Neuron (in vitro differentiated cells): ENCODE measurements at regions not wholly inside any gene's neighbourhood (a gene's known extent, or its start where the extent isn't known, plus 50 kb on each side); places are given as distances from the start of the nearest gene placed in this dataset.

Source experiments
- H2AFZ ChIP-seq: one replicate; pipeline ENCODE4 v1.6.1; 2013; ENCODE audit warnings: low read depth, mild to moderate bottlenecking, inconsistent platforms, low read length, moderate library complexity
- H3K27me3 ChIP-seq: one replicate; pipeline ENCODE4 v1.6.1; 2013; ENCODE audit warnings: low read length; ENCODE audit not compliant: insufficient read depth
- H3K36me3 ChIP-seq: one replicate; pipeline ENCODE4 v1.6.1; 2013; ENCODE audit warnings: low read length; ENCODE audit not compliant: insufficient read depth
- H3K4me1 ChIP-seq: one replicate; pipeline ENCODE4 v1.6.1; 2013; ENCODE audit warnings: low read length; ENCODE audit not compliant: insufficient read depth
- H3K4me3 ChIP-seq: 2 replicates; pipeline ENCODE4 v1.5.1; 2013; ENCODE audit warnings: mild to moderate bottlenecking, low read length, moderate library complexity
- H3K9me3 ChIP-seq: one replicate; pipeline ENCODE4 v1.6.1; 2013; ENCODE audit warnings: low read length

DNA sequence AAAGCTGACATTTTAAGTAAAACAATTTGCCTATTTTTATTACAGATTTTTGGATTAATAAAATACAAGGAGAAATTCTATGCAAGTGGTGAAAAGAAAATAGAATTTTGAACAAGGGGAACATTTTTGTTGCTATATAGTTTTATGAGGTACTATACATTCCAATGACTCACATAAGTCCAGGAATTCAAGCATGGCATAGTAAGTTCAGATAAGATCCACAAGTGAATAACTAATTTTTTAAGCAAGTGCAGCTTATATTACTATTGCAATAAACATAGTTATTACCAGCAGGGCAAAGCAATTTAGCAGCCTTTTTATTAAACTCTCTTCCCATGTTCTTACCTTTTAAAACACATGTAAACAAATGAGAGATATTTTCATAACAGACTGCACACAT lies 1123.5 kb upstream of the LRRN3 start:
- no peak overlapping the region for H2AFZ ChIP-seq
- no peaks in the 10 kb centered on the region for H3K4me1 ChIP-seq
- no peaks in the 10 kb centered on the region for H3K36me3 ChIP-seq
- H3K4me3 ChIP-seq, result no peak overlapping the region
- H3K9me3 ChIP-seq, result peaks cover 2% of the 10 kb centered on the region
- no peaks in the 10 kb centered on the region for H3K27me3 ChIP-seq

GRCh38 chr7:109983618-109984017 lies 1107.3 kb upstream of the LRRN3 start:
- Histone ChIP-seq H3K9me3 (no peaks in the 10 kb centered on the region), H3K36me3 (no peaks in the 10 kb centered on the region), H3K4me1 (peaks cover 9% of the 10 kb centered on the region), H3K4me3 (no peak overlapping the region), H2AFZ (no peak overlapping the region), H3K27me3 (no peaks in the 10 kb centered on the region)

- Histone ChIP-seq H3K36me3 (no peaks in the 10 kb centered on the region), H3K27me3 (no peaks in the 10 kb centered on the region), H3K4me1 (peaks cover 9% of the 10 kb centered on the region), H2AFZ (no peak overlapping the region), H3K4me3 (no peak overlapping the region), H3K9me3 (no peaks in the 10 kb centered on the region)
Measured at GRCh38 chr7:109984729-109985128, 1106.2 kb upstream of the LRRN3 start.

GRCh38 chr7:109986701-109987100 lies 1104.2 kb upstream of the LRRN3 start:
- Histone ChIP-seq H3K4me3 (no peak overlapping the region), H3K27me3 (no peaks in the 10 kb centered on the region), H3K36me3 (no peaks in the 10 kb centered on the region), H3K9me3 (no peaks in the 10 kb centered on the region), H2AFZ (peak overlapping the region; percentile 14), H3K4me1 (peaks cover 9% of the 10 kb centered on the region)

DNA sequence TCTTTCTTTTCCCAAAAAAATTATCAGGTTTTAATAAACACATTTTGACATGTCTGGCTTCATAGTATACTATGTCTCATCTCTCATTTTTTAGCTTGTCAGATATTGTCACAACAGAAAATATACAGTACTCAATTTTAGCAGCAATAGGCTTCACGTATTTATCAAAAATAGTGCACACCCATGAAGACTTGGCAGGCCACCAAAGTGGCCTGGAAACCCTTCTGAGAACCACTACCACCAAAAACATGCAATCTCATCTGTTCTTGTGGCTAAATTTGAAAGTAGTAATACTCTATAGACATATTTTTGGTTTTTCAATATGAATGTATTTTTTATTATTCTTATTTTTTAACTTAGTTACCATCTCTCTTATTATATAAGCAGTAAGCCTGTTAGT lies 1094.5 kb upstream of the LRRN3 start:
- Histone ChIP-seq H3K36me3 (no peaks in the 10 kb centered on the region), H3K4me1 (peaks cover 2% of the 10 kb centered on the region)

DNA sequence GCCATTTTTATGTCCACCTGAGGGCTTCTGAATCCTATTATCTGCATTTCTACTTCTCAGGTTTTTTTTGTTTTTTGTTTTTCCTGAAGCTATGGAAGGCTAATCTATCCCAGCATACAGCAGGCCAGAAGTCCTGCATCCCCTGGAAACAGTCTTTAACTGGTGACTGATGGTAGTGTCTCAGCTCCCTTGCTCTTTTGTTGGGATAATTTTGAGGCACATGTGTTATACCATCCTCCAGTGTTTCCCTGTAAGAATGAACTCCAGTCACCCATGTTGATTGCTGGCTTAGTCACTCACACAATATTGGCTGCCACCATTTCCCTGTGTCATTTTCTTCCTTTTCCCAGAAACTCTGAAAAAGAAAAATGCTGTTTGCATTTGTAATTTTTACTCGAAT lies 1094.0 kb upstream of the LRRN3 start:
- H3K9me3 ChIP-seq, result no peaks in the 10 kb centered on the region
- H3K4me1 ChIP-seq, result peaks cover 2% of the 10 kb centered on the region
- H2AFZ ChIP-seq, result no peak overlapping the region
- H3K27me3 ChIP-seq, result no peaks in the 10 kb centered on the region
- H3K4me3 ChIP-seq, result no peak overlapping the region
- no peaks in the 10 kb centered on the region for H3K36me3 ChIP-seq

More for the DNA sequence above, 1094.5 kb upstream of the LRRN3 start:
- no peak overlapping the region for H2AFZ ChIP-seq
- H3K4me3 ChIP-seq, result no peak overlapping the region
- no peaks in the 10 kb centered on the region for H3K9me3 ChIP-seq
- no peaks in the 10 kb centered on the region for H3K27me3 ChIP-seq

DNA sequence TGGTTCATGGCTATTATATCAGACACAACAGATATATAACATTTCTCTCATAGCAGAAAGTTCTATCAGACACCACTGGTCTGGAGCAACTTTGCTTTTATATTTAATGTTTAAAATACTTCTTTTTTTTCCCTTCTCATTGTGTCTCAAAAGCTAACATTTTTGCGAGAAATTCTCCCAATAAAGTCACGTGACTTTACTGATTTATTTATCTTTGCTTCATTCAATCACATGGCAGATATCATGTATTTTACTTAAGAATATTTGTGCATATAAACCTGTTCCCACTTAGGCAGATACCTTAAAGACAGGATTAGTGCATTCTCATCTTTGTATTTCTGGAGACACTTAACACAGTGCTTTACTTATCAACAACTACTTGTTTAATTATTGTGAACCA lies 1093.1 kb upstream of the LRRN3 start:
- Histone ChIP-seq H3K4me3 (no peak overlapping the region), H2AFZ (no peak overlapping the region), H3K4me1 (peaks cover 2% of the 10 kb centered on the region), H3K27me3 (no peaks in the 10 kb centered on the region), H3K9me3 (no peaks in the 10 kb centered on the region), H3K36me3 (no peaks in the 10 kb centered on the region)

DNA sequence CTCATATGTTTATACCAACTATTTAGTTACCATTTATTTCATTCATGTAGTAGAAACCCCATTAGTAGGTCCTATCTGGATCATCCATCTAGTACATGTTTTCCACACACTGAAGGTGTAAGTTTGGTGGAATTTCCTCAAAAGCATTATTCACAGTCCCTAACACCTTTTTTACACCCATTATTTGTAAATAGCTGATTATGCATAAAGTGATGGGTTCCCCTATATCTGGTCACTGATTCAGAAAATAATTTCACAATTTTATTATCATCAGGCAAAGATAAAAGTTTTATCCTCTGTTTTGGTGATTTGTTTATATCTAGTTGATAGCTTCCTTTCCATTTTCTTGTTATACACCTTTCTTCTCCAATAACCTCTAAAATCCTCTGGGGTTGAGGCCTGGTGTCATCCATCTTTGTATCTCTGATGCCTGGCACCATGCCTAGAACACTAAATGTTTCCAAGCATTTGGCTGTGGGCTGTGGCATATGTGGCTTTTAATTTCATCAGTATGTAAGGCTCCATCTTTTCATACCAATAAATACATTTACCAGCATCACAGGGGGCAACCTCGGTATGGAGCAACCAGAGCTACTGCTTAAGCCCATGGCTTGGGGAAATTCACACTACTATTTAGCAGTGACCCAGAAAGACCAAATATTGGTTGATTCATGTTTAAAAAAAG lies 1089.5 kb upstream of the LRRN3 start:
- H3K36me3 ChIP-seq, result no peaks in the 10 kb centered on the region
- H3K9me3 ChIP-seq, result no peaks in the 10 kb centered on the region
- H2AFZ ChIP-seq, result no peak overlapping the region
- H3K27me3 ChIP-seq, result no peaks in the 10 kb centered on the region
- H3K4me1 ChIP-seq, result no peaks in the 10 kb centered on the region
- H3K4me3 ChIP-seq, result no peak overlapping the region

DNA sequence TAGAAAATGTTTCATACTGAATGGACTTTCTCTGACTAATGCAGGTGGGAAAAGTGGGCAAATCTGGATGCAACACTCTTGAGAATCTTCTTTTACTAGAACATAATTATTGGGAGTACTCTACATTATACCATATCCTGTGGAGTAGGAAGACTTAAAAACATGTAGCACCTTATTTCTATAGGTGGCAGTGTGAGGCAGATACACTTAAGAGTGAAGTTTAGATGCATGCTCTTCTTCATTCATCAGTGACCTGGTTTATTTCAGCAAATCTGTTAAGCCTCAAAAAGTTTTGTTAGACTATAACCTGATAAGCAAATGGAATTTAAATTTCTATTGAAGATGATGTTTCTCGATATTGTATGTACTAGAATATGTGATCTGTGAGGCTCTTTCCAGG lies 1087.1 kb upstream of the LRRN3 start:
- H2AFZ ChIP-seq, result no peak overlapping the region
- no peaks in the 10 kb centered on the region for H3K4me1 ChIP-seq

GRCh38 chr7:110007320-110008063 lies 1083.4 kb upstream of the LRRN3 start:
- Histone ChIP-seq H3K4me3 (no peak overlapping the region), H3K36me3 (no peaks in the 10 kb centered on the region), H3K27me3 (no peaks in the 10 kb centered on the region), H2AFZ (no peak overlapping the region), H3K4me1 (no peaks in the 10 kb centered on the region), H3K9me3 (no peaks in the 10 kb centered on the region)

More for the DNA sequence above, 1087.1 kb upstream of the LRRN3 start:
- H3K4me3 ChIP-seq, result no peak overlapping the region
- H3K27me3 ChIP-seq, result no peaks in the 10 kb centered on the region
- H3K9me3 ChIP-seq, result no peaks in the 10 kb centered on the region
- no peaks in the 10 kb centered on the region for H3K36me3 ChIP-seq

- Histone ChIP-seq H3K9me3 (no peaks in the 10 kb centered on the region), H3K27me3 (no peaks in the 10 kb centered on the region), H3K4me3 (no peak overlapping the region), H3K36me3 (no peaks in the 10 kb centered on the region), H2AFZ (no peak overlapping the region), H3K4me1 (no peaks in the 10 kb centered on the region)
Measured at GRCh38 chr7:110010359-110010758, 1080.6 kb upstream of the LRRN3 start.

DNA sequence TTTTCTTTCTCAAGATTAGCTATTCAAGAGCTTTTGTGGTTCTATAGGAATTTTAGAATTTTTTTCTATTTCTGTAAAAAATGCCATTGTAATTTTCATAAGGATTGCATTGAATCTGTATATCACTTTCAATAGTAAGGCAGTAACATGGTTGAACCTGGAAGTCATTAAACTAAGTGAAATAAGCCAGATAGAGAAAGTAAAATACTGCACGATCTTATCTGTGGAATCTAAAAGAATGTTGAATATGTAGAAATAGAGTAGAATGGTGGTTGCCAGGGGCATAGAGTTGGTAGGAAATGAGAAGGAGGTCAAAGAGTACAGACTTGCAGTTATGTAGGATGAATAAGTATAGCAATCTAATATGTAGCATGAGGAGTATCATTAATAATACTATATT lies 1073.5 kb upstream of the LRRN3 start:
- H2AFZ ChIP-seq, result no peak overlapping the region
- no peaks in the 10 kb centered on the region for H3K4me1 ChIP-seq
- no peaks in the 10 kb centered on the region for H3K9me3 ChIP-seq
- H3K27me3 ChIP-seq, result no peaks in the 10 kb centered on the region
- H3K4me3 ChIP-seq, result no peak overlapping the region
- no peaks in the 10 kb centered on the region for H3K36me3 ChIP-seq

DNA sequence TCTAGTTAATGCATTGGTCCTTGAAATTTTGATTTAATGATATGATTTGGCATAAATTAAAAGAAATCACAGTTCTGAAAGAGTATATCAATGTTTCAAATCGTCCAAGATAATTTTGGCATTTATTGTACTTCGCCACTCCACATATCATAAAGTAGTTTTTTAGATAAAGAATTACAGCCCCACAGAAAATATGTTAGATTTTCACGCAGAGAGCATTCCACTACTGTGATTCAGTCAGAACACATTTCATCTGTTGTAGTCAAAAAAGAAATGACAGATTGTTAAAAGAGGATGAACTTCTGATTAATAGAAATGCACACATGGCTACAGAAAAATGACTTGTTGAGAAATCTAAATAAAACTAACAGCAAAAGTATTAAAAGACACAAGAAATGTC lies 1063.5 kb upstream of the LRRN3 start:
- H3K27me3 ChIP-seq, result no peaks in the 10 kb centered on the region

More for the DNA sequence above, 1063.5 kb upstream of the LRRN3 start:
- H3K4me1 ChIP-seq, result no peaks in the 10 kb centered on the region
- no peak overlapping the region for H2AFZ ChIP-seq
- no peak overlapping the region for H3K4me3 ChIP-seq
- H3K36me3 ChIP-seq, result no peaks in the 10 kb centered on the region
- no peaks in the 10 kb centered on the region for H3K9me3 ChIP-seq
